ENCODE measurements at regions not wholly inside any gene's neighbourhood (a gene's known extent, or its start where the extent isn't known, plus 50 kb on each side); places are given as distances from the start of the nearest gene placed in this dataset.
A peak's percentile ranks its signal among the peaks of the same experiment; 100 is the strongest.

GRCh38 chr14:100667656-100668055 lies 59.0 kb upstream of the DLK1 start:
- no peak for DNase-seq
- peaks cover 58% of the 10 kb centered on the region for H3K4me1 Mint-ChIP-seq
- H3K27me3 Mint-ChIP-seq (ENCODE audit: insufficient read depth): no peaks in the 10 kb centered on the region
- no peak overlapping the region for H3K27ac Mint-ChIP-seq
- H3K9me3 Mint-ChIP-seq: no peaks in the 10 kb centered on the region
- H3K27ac ChIP-seq (ENCODE audit: low read depth, low read length): no peak overlapping the region
- H3K4me3 ChIP-seq (ENCODE audit: low read length): no peak overlapping the region
- no peaks in the 10 kb centered on the region for H3K27me3 ChIP-seq (ENCODE audit: control insufficient read depth, insufficient read depth, low read length, poor library complexity, severe bottlenecking)
- H3K4me1 ChIP-seq (ENCODE audit: control insufficient read depth, insufficient read depth, low read length): peaks cover 32% of the 10 kb centered on the region
- 90 to 92% methylated on average over 15 to 19 of the region's 19 CpGs for WGBS, 2 experiments (ENCODE audit: insufficient coverage in 1 of 2, insufficient read length in 1 of 2)
- H3K36me3 ChIP-seq (ENCODE audit: control insufficient read depth, insufficient read depth, low read length): no peaks in the 10 kb centered on the region
- TF ChIP-seq CTCF (conservative IDR thresholded peaks at IDR 0.05): no peak
- no peak overlapping the region for H3K9ac ChIP-seq (ENCODE audit: extremely low read depth, low read length, poor library complexity, severe bottlenecking)
- H3K4me3 Mint-ChIP-seq: no peak overlapping the region
- no peaks in the 10 kb centered on the region for H3K9me3 ChIP-seq (ENCODE audit: control insufficient read depth, low read length)
- H3K36me3 Mint-ChIP-seq (ENCODE audit: low read depth): no peaks in the 10 kb centered on the region

GRCh38 chr14:100668352-100668751 lies 58.3 kb upstream of the DLK1 start:
- Mint-ChIP-seq H3K4me1 (peaks cover 63% of the 10 kb centered on the region), H3K27ac (no peak overlapping the region), H3K9me3 (no peaks in the 10 kb centered on the region), H3K36me3 (ENCODE audit: low read depth) (no peaks in the 10 kb centered on the region), H3K4me3 (no peak overlapping the region), H3K27me3 (ENCODE audit: insufficient read depth) (no peaks in the 10 kb centered on the region)
- Histone ChIP-seq H3K4me3 (ENCODE audit: low read length) (no peak overlapping the region), H3K27me3 (ENCODE audit: control insufficient read depth, insufficient read depth, low read length, poor library complexity, severe bottlenecking) (no peaks in the 10 kb centered on the region), H3K36me3 (ENCODE audit: control insufficient read depth, insufficient read depth, low read length) (no peaks in the 10 kb centered on the region), H3K9me3 (ENCODE audit: control insufficient read depth, low read length) (no peaks in the 10 kb centered on the region), H3K27ac (ENCODE audit: low read depth, low read length) (no peak overlapping the region), H3K4me1 (ENCODE audit: control insufficient read depth, insufficient read depth, low read length) (peaks cover 36% of the 10 kb centered on the region), H3K9ac (ENCODE audit: extremely low read depth, low read length, poor library complexity, severe bottlenecking) (no peak overlapping the region)
- no peak for TF ChIP-seq CTCF (conservative IDR thresholded peaks at IDR 0.05)
- DNase-seq: no peak
- 96 to 100% methylated on average over 4 to 6 of the region's 6 CpGs for WGBS, 2 experiments (ENCODE audit: insufficient coverage in 1 of 2, insufficient read length in 1 of 2)

- Mint-ChIP-seq H3K27me3 (ENCODE audit: insufficient read depth) (no peaks in the 10 kb centered on the region), H3K27ac (peak overlapping the region; percentile 80), H3K36me3 (ENCODE audit: low read depth) (no peaks in the 10 kb centered on the region), H3K4me3 (no peak overlapping the region), H3K9me3 (peaks cover 3% of the 10 kb centered on the region), H3K4me1 (peaks cover 70% of the 10 kb centered on the region)
- Histone ChIP-seq H3K9ac (ENCODE audit: extremely low read depth, low read length, poor library complexity, severe bottlenecking) (no peak overlapping the region), H3K27ac (ENCODE audit: low read depth, low read length) (no peak overlapping the region), H3K27me3 (ENCODE audit: control insufficient read depth, insufficient read depth, low read length, poor library complexity, severe bottlenecking) (no peaks in the 10 kb centered on the region), H3K36me3 (ENCODE audit: control insufficient read depth, insufficient read depth, low read length) (no peaks in the 10 kb centered on the region), H3K4me1 (ENCODE audit: control insufficient read depth, insufficient read depth, low read length) (peaks cover 37% of the 10 kb centered on the region), H3K4me3 (ENCODE audit: low read length) (no peak overlapping the region), H3K9me3 (ENCODE audit: control insufficient read depth, low read length) (no peaks in the 10 kb centered on the region)
- 83 to 91% methylated on average over 7 to 9 of the region's 9 CpGs for WGBS, 2 experiments (ENCODE audit: insufficient coverage in 1 of 2, insufficient read length in 1 of 2)
- TF ChIP-seq CTCF (conservative IDR thresholded peaks at IDR 0.05): no peak
- peak; percentile 48 for DNase-seq
Observed at GRCh38 chr14:100669011-100669412, 57.7 kb upstream of the DLK1 start.
